Pons (tissue), 1 donor: ENCODE measurements at regions not wholly inside any gene's neighbourhood (a gene's known extent, or its start where the extent isn't known, plus 50 kb on each side); places are given as distances from the start of the nearest gene placed in this dataset.
"Not testable (repeated sequence)": the region's sequence is repeated elsewhere in the genome, so short reads cannot be mapped to it uniquely, and the experiment has no call there.

ENCODE experiments used
- DNase-seq: peaks from one replicate; pipeline ENCODE4 v3.0.0-alpha.2; 2016; ENCODE audit warnings: low spot score

DNA sequence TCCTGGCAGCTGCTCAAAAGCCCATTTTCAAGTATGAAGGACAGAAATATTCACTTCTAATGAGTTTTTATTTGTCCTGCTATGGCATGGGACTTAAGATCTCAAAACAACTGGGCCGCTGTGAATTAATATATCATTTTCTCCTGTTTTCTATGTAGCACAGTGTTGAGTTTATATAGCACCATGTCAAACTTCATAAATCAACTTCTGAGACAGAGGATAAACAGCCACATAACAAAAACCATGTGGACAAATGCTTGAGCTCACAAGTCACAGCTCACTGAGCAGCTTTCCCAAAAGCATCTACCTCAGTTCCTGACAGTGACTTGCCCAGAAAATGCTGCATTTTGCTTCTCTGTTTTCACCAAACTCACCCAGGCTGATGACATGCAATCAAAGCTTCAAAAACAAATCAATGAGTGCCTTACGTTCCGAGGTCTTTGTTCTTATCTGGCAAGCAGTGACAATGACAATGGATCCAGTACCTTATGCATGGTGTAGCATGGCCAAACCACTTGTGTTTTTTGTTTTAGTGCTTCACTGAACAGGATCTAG lies 722.6 kb downstream of the LRRIQ3 start:
- DNase-seq, result no peak

DNA sequence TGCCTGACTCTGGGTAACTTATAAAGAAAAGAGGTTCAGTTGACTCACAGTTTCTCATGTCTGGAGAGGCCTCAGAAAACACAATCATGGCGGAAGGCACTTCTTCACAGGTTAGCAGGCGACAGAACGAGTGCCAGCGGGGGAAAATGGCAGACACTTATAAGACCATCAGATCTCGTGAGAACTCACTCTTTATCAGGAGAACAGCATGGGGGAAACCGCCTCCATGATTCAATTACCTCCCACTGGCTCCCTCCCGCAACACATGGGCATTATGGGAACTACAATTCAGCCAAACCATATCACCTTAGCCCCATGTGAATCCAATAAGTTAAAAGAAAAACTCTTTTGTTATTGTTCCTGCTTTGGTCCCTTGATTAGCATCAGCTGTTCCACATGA lies 725.2 kb downstream of the LRRIQ3 start:
- DNase-seq, result no peak

DNA sequence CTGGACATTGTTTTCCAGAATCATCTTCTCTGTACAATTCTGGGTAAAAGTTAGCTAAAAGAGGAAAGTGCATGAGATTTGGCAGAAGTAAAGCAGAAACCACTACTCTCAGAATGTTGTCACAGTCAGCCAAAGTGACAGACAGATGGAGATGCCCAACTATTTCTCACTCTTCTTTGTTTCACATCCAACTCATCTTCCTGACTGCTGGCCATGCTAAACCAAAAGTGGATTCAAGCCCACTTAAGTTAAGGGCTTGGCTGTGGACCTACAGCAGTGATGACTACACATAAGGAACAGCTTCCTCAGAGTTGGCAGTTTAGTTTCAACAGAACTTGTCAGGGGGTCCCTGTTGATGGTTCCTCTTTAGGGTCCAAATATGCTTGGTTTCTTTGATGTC lies 730.2 kb downstream of the LRRIQ3 start:
- no peak for DNase-seq

DNA sequence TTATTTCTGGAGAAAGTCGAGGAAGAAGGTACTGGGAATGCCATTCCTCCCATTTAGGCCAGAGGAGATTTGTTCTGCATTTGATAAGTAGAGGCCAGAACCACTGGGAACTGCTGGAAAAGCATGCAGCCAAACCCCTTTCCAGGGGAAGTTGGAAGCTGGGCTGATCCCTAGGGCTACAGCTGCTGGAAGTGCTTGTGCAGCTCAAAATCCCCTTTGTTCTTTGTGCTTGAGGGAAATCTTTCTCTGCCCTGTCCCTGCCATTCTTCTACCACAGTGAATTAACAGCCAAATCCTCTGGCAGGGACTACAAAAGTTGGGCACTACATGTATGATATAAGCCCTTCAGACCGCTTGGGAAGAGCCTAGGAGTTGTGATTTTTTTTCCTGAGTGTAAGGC lies 734.1 kb downstream of the LRRIQ3 start:
- DNase-seq, result peak; percentile 35

DNA sequence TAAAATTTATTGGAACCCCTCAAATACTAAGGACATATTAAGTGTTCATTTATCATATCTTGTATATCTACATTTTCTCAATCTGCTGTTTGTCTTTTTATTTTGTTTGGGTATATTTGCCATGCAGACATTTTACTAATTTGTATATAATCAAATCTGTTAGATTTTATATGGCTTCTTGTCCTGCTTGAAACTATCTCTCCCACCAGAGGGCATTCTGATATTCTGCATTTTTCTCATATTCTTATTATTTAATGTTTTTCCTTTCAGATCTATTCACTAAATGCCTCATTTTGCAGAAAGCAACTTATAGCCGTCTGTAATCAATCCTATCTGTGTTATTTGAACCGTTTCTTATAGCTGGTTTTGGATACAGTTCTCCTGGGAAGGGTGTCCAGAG lies 745.5 kb downstream of the LRRIQ3 start:
- no peak for DNase-seq

DNA sequence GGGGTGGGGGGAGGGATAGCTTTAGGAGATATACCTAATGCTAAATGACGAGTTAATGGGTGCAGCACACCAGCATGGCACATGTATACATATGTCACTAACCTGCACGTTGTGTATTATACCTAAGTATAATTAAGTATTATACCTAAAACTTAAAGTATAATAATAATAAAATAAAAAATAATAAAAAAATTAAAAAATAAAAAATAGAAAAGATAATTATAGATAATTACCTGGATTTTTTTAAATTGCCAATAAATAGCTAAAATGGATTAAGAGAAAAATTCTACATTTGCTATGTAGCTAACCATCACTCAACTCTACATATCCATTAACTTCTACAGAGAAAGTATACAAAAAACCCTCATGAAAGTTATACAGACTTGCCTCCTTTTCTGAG lies 747.3 kb downstream of the LRRIQ3 start:
- not testable (repeated sequence) for DNase-seq

DNA sequence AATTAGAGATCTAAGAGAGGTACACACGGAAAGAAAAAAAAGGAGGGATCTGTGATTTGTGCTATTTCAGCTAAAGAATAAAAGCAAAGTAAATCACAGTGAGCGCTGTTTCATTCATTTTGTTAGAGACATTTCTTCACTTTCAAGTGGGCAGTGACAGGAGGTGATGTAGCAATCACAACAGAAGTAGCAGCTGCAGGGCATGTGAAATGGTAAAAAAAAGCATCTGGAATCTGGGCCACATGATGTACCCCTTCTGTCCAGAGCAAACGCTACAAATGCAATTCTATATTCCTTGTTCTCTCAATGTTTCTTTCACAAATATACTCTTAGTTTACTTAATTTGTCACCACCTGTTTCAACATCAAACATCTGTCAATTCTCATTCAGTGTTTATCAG lies 786.5 kb downstream of the LRRIQ3 start:
- no peak for DNase-seq

DNA sequence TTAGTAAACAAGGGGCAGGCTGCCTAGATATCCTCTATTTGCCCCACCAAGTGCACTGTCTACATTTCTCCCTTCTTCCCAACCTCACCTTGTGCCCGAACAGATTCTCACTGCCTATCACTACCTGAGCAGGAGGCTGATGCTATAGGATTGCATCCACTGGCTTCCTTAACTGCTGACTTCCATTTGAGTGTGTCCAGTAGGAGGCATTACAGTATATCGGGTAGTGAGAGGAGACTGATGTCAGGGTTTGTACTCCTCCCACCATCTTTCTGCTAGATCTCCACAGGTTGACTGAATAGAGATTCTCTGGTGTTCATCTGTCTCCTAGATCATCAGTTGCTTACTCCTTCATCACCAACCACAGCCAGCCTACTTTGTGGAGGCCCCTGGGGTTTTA lies 796.3 kb downstream of the LRRIQ3 start:
- DNase-seq, result no peak

DNA sequence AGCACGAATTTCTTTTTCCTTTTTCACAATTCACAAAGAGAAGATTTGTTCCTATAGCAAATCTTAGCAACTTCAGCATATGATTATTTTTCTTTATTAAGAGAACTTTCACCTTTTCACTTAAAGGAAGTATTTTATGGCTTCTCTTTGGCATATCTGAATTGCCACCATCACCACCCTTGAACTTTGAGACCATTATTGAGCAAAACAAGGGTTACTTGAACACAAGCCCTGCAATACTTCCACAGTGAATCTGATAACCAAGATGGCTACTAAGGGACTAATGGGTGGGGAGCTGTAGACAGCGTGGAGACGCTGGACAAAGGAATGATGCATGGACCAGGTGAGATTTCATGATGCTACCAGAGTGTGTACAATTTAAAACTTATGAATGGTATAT lies 815.0 kb downstream of the LRRIQ3 start:
- no peak for DNase-seq

DNA sequence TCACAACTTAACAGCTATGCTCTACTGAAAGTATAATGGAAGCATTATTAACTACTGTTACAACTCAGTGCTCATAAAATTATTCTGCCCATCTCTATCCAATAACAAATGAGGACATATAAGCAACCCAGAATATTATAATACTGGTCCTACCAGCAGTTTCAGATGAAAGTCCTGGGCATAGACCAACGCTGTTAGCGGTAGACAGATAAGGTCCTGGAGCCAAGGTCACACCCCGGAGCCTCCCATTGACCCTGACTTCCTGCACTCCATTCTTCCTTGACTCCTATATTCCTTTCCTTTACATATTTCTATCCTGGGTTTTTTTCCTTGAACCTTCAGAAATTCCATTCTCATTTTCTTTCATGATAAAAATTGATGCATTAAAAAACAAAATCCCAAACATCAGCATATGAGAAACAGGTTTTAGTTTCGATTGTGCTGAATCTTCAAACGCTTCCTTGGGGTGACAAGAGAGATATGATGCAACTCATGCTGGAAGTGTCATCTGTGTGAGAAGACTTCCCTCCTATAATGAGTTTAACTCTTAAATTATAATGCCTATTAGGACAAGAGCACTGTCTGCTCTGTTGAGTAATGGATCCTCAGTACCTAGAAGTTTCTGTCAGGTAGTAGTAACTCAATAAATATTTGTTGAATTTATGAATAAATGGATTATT lies 831.1 kb downstream of the LRRIQ3 start:
- no peak for DNase-seq

DNA sequence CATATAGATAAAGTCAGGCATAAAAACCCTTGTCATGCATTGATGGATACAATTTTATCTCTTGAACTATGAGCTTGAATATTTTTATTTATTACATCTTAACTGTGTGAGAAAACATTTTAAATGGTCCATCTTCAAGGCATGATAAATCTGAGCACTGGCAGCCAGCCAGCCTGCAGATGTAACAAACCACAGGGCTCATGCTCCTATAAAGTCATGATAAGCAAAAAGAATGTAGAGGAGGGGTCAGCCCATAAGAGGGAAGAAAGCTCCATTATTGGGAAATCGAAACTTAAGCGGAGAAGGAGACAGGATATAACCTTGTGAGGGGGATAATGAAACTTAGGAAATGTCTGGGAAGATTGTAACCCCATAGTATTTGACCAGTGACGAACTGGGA lies 839.0 kb downstream of the LRRIQ3 start:
- DNase-seq, result no peak

DNA sequence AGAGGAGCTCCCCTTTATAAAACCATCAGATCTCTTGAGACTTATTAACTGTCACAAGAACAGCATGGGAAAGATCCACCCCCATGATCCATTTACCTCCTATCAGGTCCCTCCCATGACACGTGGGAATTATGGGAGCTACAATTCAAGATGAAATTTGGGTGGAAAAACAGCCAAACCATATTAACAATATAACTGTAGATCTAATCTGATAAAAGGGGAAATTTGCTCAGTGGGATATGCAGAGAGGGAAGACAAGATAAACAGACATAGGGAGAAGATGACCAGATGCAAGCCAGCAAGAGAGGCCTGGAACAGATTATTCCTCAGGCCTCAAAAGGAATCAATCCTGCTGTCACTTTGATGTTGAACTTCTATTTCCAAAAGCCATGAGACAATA lies 841.5 kb downstream of the LRRIQ3 start:
- no peak for DNase-seq

DNA sequence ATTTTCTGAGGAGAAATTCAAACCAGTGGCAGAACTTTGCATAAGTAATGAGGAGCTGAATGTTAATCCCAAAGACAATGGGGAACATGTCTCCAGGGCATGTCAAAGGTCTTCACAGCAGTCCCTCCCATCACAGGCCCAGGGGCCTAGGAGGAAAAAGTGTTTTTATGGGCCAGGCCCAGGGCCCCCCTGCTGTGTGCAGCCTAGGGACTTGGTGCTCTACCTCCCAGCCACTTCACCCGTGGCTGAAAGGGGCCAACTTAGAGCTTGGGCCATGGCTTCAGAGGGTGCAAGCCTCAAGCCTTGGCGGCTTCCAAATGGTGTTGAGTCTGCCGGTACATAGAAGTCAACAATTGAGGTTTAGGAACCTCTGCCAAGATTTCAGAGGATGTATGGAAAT lies 854.0 kb downstream of the LRRIQ3 start:
- no peak for DNase-seq

DNA sequence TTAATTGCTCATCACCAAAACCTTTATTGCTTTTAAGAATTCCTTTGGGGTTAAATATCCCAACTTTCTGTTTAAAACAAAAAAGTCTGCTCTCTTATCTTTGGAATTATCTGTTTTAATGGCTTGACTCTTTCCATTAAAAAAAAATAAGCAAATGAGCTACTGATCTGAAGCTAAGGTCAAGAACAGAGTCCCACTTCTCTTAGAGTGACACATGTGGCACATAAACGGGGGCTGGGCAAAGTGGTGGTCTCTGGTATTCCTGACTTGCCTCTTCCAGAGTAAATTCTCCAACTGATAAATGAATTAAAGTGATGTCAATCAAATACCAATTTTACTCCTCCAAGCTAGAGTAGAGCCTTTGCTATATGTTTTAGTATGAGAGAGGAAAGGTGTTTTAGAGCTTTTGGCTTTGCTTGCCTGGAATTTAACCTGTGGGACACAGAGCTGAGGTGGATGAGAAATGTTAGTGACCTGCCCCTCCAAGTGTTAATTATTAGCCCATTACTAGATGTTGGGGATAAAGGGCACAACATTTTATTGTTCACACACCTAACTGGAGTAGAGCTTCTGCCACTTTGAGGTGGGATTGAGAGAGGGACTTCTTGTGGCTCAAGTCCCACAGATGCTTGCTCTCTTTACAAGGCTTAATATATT lies 864.0 kb downstream of the LRRIQ3 start:
- DNase-seq, result no peak

DNA sequence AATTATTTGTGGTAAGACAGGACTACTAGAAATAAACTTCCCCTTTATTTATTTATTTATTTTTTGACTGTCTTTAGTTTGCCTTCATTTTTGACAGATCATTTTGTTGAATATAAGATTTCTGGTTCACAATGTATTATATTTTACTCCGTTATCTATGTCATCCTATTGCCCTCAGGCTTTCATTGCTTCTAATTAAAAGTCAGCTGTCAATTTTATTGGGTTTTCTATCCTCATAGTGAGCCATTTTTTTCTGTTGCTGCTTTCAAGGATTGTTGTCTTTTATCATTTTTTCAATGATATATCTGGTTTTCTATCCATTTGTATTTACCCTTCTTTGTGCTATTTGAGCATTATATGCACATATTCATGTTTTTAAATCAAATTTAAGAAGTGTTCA lies 866.2 kb downstream of the LRRIQ3 start:
- no peak for DNase-seq

DNA sequence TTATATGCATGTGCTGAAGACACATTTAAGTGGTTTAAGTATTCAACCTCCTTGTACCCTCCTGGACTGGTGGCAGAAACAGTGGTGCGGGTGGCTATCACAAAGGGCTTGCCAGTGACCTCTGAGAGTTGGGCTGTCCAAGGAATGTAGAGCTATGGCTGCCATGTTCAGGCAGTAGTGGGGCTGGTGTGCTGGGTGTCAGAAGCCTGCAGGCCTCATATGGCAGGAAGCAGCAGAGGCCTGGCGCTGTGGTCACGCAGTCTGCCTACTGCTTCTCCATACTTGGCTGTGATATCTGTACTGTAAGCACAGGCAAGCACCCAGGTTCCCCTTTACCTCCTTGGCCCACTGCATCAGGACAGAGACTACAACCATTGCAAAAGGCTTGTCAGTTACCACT lies 870.0 kb downstream of the LRRIQ3 start:
- no peak for DNase-seq

DNA sequence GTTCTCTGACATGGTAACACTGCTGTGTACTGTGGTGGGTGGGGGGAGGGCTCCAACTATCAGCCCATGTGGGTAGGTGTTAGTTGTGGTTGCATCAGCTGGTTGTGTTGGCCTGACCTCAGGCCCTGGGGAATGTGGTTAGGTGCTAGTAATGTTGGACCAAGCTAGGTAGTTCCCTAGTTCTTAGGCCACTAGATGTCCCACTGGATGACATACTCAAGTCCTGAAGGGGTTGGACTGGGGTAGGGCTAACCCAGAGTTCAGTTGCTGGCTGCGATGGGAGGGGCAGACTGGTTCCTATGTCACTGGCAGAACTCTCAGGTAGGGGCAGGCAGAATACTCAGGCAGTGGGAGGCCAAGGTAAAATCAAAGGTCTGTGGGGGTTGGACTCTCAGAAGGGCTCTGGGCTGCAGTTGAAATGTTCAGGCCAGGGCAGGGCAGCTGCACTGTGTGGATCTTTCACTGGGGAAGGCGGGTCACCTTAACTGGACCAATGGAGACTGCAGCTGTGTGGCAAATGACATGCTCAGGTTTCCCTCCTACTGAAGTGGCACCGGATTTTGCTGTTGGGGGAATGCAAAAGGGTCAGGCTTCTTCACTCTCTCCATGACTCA lies 870.7 kb downstream of the LRRIQ3 start:
- DNase-seq, result no peak

DNA sequence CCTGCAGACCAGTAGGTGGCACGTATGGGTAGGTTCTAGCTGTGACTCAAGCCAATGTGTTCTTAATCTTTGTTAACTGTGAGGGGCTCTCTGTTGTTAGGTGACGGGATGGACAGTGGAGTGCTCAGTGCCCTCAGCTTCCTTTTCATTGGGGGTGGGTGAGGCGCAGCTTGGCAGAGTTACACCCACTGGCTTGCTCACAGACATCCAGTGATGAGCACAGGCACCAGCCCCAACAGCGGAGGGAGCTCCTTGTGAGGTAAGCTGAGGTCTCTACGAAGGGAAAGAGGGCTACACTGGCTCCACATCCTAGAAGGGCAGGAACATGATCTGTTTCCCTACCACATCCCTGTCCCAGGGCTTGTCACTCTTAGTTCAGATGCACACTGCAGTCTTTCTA lies 871.3 kb downstream of the LRRIQ3 start:
- DNase-seq, result no peak

DNA sequence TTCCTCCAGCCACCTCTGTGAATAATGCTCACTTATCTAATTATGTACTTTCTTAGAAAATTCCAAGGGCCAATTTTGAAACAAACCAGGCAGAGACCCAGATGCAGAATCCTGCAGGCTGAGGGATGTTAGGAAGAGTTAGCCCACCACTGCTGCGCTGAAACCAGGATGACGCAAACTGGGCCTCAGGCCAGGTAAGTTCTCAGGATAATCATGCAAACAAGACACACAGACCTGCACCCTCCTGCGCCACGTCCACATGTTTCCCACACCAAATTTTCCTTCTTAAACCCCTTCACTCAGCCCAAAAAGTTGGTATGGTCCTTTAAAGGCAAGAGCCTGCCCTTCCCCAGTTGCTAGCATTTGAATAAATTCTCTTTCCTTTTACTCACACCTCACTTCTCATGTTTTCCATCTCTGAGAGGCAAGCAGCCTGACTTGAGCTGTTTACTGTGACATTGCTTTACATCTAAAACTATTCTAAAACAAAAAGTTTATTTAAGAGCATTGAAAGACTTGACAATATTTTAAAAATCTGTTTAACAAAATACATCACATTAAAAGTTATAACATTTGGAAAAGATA lies 887.1 kb downstream of the LRRIQ3 start:
- DNase-seq, result no peak

DNA sequence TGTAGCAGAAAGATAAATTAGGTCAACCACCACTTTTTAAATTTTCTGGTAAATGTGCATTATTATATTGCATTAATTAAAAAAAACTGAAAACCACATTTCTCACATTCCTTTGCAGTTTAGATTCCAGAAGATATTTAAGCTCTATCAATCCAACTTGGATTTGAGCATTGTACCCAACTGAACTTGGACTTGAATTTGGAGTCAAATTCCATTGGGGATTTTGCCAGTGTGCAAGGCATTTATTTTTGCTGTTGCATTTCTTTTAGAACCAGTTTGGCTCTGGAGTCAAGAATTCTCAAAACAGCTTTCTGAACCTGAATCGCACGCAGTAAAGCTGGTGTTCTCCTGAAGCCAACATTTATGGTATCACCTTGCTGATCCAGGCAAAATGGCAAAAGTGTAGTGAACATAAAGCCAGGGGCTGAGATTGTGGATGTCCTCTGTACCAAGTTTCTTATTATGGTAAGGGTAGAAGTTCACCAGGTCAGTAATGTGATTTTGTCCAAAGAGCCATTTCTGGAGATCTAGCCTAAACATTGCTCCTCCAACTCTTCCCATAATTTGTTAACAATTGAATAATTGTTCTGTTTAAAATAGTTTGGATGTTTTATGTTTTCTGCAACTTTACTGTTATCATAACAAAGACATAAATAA lies 890.9 kb downstream of the LRRIQ3 start:
- no peak for DNase-seq

DNA sequence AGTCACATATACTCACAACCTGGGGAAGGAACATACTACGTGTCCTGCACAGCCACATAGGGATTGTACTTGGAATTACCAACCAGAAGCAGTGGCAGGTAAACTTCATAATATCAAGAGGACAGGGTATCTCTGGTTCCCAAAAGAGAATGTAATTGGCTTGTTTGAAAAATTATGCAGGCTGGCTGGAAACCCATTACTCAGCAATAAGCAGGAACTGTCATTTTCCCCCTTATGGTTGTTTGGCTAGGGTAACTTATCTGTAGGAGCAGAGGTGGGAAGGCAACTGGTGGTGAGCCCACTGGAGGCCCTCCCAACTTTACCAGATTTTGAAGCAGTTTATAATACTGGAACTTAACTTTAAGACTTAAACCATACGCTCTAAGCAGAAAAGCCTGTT lies 924.1 kb downstream of the LRRIQ3 start:
- no peak for DNase-seq

DNA sequence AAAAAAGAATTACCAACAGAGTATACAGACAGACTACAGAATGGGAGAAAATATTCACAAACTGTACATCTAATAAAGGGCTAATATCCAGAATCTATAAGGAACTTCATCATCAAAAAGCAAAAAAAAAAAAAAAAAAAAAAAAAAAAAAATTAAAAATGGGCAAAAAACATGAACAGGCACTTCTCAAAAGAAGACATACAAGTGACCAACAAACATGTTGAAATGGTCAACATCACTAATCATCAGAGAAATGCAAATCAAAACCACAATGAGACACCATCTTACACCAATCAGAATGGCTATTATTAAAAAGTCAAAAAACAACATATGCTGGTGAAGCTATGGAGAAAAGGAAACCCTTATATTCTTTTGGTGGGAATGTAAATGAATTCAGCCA lies 952.8 kb downstream of the LRRIQ3 start:
- DNase-seq, result not testable (repeated sequence)
